Retinal pigment epithelial cell (primary cell): ENCODE measurements at regions not wholly inside any gene's neighbourhood (a gene's known extent, or its start where the extent isn't known, plus 50 kb on each side); places are given as distances from the start of the nearest gene placed in this dataset.

Experiments used
- DNase-seq: peaks from one replicate; pipeline ENCODE4 v3.0.0-alpha.2; 2010; ENCODE audit warnings: low read depth
- H3K4me3 ChIP-seq: 2 replicates; pipeline ENCODE4 v1.5.1; 2011; ENCODE audit warnings: mild to moderate bottlenecking, low read length, control low read depth, moderate library complexity
- TF ChIP-seq, protein P1 (sequence below): conservative IDR thresholded peaks from 2 replicates; pipeline ENCODE4 v1.5.1; 2011; ENCODE audit warnings: low read depth, low read length, control low read depth, inconsistent platforms

GRCh38 chr1:5513179-5513578, 479.0 kb downstream of the NPHP4 start:
- H3K4me3 ChIP-seq, result no peak overlapping the region
- no peak for DNase-seq
- TF ChIP-seq, protein P1, sequence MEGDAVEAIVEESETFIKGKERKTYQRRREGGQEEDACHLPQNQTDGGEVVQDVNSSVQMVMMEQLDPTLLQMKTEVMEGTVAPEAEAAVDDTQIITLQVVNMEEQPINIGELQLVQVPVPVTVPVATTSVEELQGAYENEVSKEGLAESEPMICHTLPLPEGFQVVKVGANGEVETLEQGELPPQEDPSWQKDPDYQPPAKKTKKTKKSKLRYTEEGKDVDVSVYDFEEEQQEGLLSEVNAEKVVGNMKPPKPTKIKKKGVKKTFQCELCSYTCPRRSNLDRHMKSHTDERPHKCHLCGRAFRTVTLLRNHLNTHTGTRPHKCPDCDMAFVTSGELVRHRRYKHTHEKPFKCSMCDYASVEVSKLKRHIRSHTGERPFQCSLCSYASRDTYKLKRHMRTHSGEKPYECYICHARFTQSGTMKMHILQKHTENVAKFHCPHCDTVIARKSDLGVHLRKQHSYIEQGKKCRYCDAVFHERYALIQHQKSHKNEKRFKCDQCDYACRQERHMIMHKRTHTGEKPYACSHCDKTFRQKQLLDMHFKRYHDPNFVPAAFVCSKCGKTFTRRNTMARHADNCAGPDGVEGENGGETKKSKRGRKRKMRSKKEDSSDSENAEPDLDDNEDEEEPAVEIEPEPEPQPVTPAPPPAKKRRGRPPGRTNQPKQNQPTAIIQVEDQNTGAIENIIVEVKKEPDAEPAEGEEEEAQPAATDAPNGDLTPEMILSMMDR, result no peak

- no peak overlapping the region for H3K4me3 ChIP-seq
- no peak for DNase-seq
- TF ChIP-seq, protein P1, result no peak
Observed at GRCh38 chr1:5511381-5512097, 480.7 kb downstream of the NPHP4 start.

- DNase-seq, result no peak
- H3K4me3 ChIP-seq, result no peak overlapping the region
- TF ChIP-seq, protein P1, result peak; percentile 88
Observed at GRCh38 chr1:5509664-5510452, 482.4 kb downstream of the NPHP4 start.

- no peak overlapping the region for H3K4me3 ChIP-seq
- TF ChIP-seq, protein P1, result no peak
- no peak for DNase-seq
Observed at GRCh38 chr1:5508669-5509330, 483.4 kb downstream of the NPHP4 start.

DNA sequence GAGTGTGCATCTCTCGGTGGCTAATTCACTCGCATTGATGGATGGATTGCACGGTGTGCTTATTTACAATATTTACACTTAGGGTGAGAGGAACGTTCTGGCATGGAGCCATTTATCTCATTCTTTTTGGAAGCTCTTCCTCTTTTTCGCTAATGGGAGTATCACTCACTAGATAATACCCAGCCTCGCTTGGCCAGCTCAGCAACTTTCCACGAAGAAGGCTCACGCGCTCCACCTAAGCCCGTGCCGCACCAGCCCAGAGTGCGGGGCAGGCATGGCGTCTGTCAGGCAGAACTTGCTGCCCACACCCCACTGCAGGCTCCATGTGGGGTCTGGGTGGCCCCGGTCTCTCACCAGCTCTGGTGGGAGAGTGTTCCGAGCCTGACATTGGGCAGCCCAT, 484.9 kb downstream of the NPHP4 start:
- no peak for DNase-seq
- TF ChIP-seq, protein P1, result no peak
- H3K4me3 ChIP-seq, result no peak overlapping the region

DNA sequence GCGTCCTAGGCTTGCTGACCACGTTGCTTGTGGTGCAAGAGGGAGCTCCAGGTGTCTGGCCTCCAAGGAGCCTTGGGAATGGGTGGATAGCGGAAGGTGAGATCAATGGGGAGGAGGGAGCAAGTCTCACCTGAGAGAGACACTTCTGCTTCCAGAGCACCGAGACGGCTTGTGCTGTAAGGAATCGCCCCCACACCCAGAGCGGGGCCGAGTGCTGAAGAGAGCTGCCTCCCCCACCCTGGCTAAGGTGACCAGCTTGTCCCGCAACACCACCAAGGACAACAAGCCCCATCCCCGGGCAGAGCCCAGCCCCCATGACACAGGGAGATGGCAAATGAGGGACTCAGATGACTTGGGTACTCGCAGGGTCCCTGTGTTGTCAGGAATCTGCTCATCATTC, 485.6 kb downstream of the NPHP4 start:
- no peak overlapping the region for H3K4me3 ChIP-seq
- DNase-seq, result no peak
- TF ChIP-seq, protein P1, result no peak
